ENCODE measurements at regions not wholly inside any gene's neighbourhood (a gene's known extent, or its start where the extent isn't known, plus 50 kb on each side); places are given as distances from the start of the nearest gene placed in this dataset.

DNA sequence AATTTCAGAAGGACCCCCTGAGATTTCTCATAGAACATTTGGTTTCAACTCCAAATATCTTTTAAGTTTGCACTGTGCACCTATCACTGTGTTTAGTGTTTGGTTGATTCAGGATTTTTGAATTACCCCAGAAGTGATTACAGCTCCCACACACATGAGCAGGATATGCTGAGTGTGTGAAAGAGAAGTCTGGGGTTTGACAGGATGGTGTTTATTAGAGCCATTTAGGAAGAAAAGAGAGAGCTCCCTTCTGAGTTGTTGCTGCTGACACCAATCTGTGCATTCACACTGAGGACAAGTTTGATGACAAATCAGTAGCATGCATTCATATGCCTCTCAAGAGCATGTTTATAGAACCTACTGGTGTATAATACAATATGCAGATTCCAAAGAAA lies 118.1 kb downstream of the RPL22L1 start (continued):
- TF ChIP-seq CHD7 (IDR thresholded peaks at IDR 0.05; ENCODE audit: insufficient replicate concordance, low read length) (no peak), CREB1 (IDR thresholded peaks at IDR 0.05) (no peak), ATF3 (IDR thresholded peaks at IDR 0.05; ENCODE audit: insufficient read depth, low read depth, low read length) (no peak)
- TF ChIP-seq, protein P1, sequence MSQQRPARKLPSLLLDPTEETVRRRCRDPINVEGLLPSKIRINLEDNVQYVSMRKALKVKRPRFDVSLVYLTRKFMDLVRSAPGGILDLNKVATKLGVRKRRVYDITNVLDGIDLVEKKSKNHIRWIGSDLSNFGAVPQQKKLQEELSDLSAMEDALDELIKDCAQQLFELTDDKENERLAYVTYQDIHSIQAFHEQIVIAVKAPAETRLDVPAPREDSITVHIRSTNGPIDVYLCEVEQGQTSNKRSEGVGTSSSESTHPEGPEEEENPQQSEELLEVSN (IDR thresholded peaks at IDR 0.05): no peak
